CD4-positive, alpha-beta memory T cell (primary cell): ENCODE measurements at regions not wholly inside any gene's neighbourhood (a gene's known extent, or its start where the extent isn't known, plus 50 kb on each side); places are given as distances from the start of the nearest gene placed in this dataset.
"Not testable (repeated sequence)": the region's sequence is repeated elsewhere in the genome, so short reads cannot be mapped to it uniquely, and the experiment has no call there.

ENCODE experiments used
- CTCF ChIA-PET: fragments of 350-600 bp; sonication (Branson Sonifier 250); formaldehyde crosslinking; loops from one replicate; lab custom pipeline; 2021; ENCODE audit warnings: inconsistent platforms; ENCODE audit not compliant: partially characterized antibody; lab: Charles Lee
- POLR2A ChIA-PET: fragments of 350-600 bp; sonication (Branson Sonifier 250); formaldehyde crosslinking; loops from one replicate; lab custom pipeline; 2021; ENCODE audit not compliant: partially characterized antibody; lab: Charles Lee
- DNase-seq, 5 donors: peaks; one replicate each; pipeline versions ENCODE4 v3.0.0 to v3.0.0-alpha.2; 2020 to 2022; ENCODE audit warnings: mixed read lengths in 1 of 5
- H3K27ac ChIP-seq: one replicate; pipeline ENCODE4 v1.7.0; 2013; ENCODE audit warnings: low read depth, low read length
- H3K27me3 ChIP-seq: 2 replicates; pipeline ENCODE4 v1.7.0; 2013; ENCODE audit warnings: mild to moderate bottlenecking, low read length, moderate library complexity; ENCODE audit not compliant: insufficient read depth
- H3K36me3 ChIP-seq: 2 replicates; pipeline ENCODE4 v1.7.0; 2013; ENCODE audit warnings: mild to moderate bottlenecking, low read length, moderate library complexity; ENCODE audit not compliant: insufficient read depth
- H3K4me1 ChIP-seq: 2 replicates; pipeline ENCODE4 v1.7.0; 2013; ENCODE audit warnings: mild to moderate bottlenecking, low read length, moderate library complexity; ENCODE audit not compliant: insufficient read depth
- H3K4me3 ChIP-seq, 2 donors: one replicate each; pipeline ENCODE4 v1.7.0; 2013; ENCODE audit warnings: low read length in 2 of 2, mild to moderate bottlenecking in 1 of 2
- H3K9me3 ChIP-seq, 2 donors: one replicate each; pipeline ENCODE4 v1.7.0; 2013; ENCODE audit warnings: low read length in 2 of 2, control low read depth in 1 of 2; ENCODE audit not compliant: control insufficient read depth in 1 of 2
- H3K27ac Mint-ChIP-seq, 7 donors: one replicate each; pipeline ENCODE4 v1.8.0; 2020 to 2021; ENCODE audit warnings: mixed read lengths in 7 of 7, mild to moderate bottlenecking in 6 of 7, inconsistent platforms in 3 of 7, moderate library complexity in 3 of 7
- H3K27me3 Mint-ChIP-seq, 2 donors: one replicate each; pipeline ENCODE4 v1.8.0; 2020 to 2021; ENCODE audit warnings: mixed read lengths in 2 of 2
- H3K36me3 Mint-ChIP-seq, 2 donors: one replicate each; pipeline ENCODE4 v1.8.0; 2020 to 2021; ENCODE audit warnings: mixed read lengths in 2 of 2, inconsistent platforms in 1 of 2, mild to moderate bottlenecking in 1 of 2
- H3K4me1 Mint-ChIP-seq, 4 donors: one replicate each; pipeline ENCODE4 v1.8.0; 2020 to 2021; ENCODE audit warnings: mixed read lengths in 4 of 4, mild to moderate bottlenecking in 1 of 4
- H3K4me3 Mint-ChIP-seq, 8 donors: one replicate each; pipeline ENCODE4 v1.8.0; 2020 to 2021; ENCODE audit warnings: mixed read lengths in 8 of 8, mild to moderate bottlenecking in 7 of 8, moderate library complexity in 6 of 8, inconsistent platforms in 3 of 8
- H3K9me3 Mint-ChIP-seq, 8 donors: one replicate each; pipeline ENCODE4 v1.8.0; 2020 to 2021; ENCODE audit warnings: mixed read lengths in 8 of 8, mild to moderate bottlenecking in 5 of 8, inconsistent platforms in 3 of 8, moderate library complexity in 1 of 8
- intact Hi-C: fragments of 100-400 bp; cut with micrococcal nuclease; formaldehyde crosslinking; loops from one replicate; pipeline ENCODE4 v1.15.1; 2023

- intact Hi-C loops, H3K27me3 ChIP-seq, DNase-seq, H3K4me3 ChIP-seq, H3K4me1 ChIP-seq, H3K36me3 ChIP-seq, H3K9me3 Mint-ChIP-seq, H3K4me3 Mint-ChIP-seq, H3K4me1 Mint-ChIP-seq, CTCF ChIA-PET, H3K27ac ChIP-seq, H3K27me3 Mint-ChIP-seq, H3K27ac Mint-ChIP-seq, H3K9me3 ChIP-seq, POLR2A ChIA-PET, H3K36me3 Mint-ChIP-seq: not testable (repeated sequence)
Measured at GRCh38 chr1:146487155-146487554, 258.3 kb upstream of the NOTCH2NLA start.

GRCh38 chr1:146486300-146487014 is 257.6 kb upstream of the NOTCH2NLA start:
- H3K4me1 Mint-ChIP-seq, H3K27ac ChIP-seq, CTCF ChIA-PET, H3K36me3 Mint-ChIP-seq, POLR2A ChIA-PET, intact Hi-C loops, DNase-seq, H3K27me3 Mint-ChIP-seq, H3K27me3 ChIP-seq, H3K9me3 ChIP-seq, H3K4me3 ChIP-seq, H3K9me3 Mint-ChIP-seq, H3K27ac Mint-ChIP-seq, H3K4me1 ChIP-seq, H3K36me3 ChIP-seq: not testable (repeated sequence)
- H3K4me3 Mint-ChIP-seq: peak overlapping the region in 1 of 8 donors; percentile 46

DNA sequence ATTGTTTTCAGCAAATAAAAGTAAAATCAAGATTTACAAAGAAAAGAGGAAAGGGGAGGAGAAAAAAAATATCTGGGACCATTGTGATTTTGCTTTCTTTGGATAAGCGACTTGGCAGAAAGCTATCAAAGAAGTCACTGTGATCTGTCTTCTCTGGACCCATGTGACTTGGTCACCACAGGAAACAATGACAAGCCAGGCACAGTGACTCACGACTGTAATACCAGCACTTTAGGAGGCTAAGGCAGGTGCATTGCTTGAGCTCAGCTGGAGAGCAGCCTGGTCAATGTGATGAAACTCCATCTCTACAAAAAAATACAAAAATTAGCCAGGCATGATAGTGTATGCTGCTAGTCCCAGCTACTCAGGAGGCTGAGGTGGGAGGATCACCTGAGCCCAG is 255.4 kb upstream of the NOTCH2NLA start:
- intact Hi-C loops: not testable (repeated sequence)

DNA sequence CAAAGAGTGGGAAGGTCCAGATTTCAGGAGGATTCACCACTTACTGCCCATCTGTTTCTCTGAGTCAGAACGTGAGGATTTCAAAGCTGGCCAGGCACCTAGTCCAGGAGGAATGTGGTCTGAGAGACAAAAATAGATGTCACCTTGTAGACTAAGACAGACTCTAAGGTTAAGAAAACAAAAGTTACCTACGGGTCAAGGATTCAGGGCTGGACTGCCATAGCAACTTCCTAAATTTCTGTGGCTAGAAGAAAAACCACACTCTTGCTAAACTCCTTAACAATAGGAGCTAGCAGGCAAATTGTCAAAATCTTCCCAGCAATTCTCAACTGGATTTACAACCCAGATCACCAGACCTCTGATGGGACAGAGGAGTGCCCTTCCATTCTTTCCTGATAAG is 250.4 kb upstream of the NOTCH2NLA start:
- H3K4me3 ChIP-seq, H3K4me3 Mint-ChIP-seq, H3K4me1 ChIP-seq, POLR2A ChIA-PET, H3K27ac ChIP-seq, H3K27me3 ChIP-seq, H3K27ac Mint-ChIP-seq, DNase-seq, H3K36me3 ChIP-seq, H3K36me3 Mint-ChIP-seq, H3K4me1 Mint-ChIP-seq, intact Hi-C loops, H3K9me3 ChIP-seq, H3K9me3 Mint-ChIP-seq, H3K27me3 Mint-ChIP-seq, CTCF ChIA-PET: not testable (repeated sequence)

More for the DNA sequence above, 255.4 kb upstream of the NOTCH2NLA start:
- H3K27me3 Mint-ChIP-seq, H3K4me3 ChIP-seq, H3K4me3 Mint-ChIP-seq, H3K4me1 ChIP-seq, POLR2A ChIA-PET, H3K27me3 ChIP-seq, DNase-seq, H3K27ac ChIP-seq, H3K9me3 Mint-ChIP-seq, H3K27ac Mint-ChIP-seq, H3K36me3 Mint-ChIP-seq, H3K4me1 Mint-ChIP-seq, H3K36me3 ChIP-seq, H3K9me3 ChIP-seq, CTCF ChIA-PET: not testable (repeated sequence)

GRCh38 chr1:146478125-146478720 is 249.4 kb upstream of the NOTCH2NLA start:
- H3K9me3 ChIP-seq, H3K36me3 ChIP-seq, H3K4me3 Mint-ChIP-seq, H3K4me1 ChIP-seq, H3K27ac ChIP-seq, H3K9me3 Mint-ChIP-seq, POLR2A ChIA-PET, H3K4me1 Mint-ChIP-seq, H3K27ac Mint-ChIP-seq, intact Hi-C loops, CTCF ChIA-PET, H3K4me3 ChIP-seq, H3K27me3 ChIP-seq, H3K36me3 Mint-ChIP-seq, H3K27me3 Mint-ChIP-seq: not testable (repeated sequence)
- DNase-seq: peak; percentile 8 to 35 (median 19)

DNA sequence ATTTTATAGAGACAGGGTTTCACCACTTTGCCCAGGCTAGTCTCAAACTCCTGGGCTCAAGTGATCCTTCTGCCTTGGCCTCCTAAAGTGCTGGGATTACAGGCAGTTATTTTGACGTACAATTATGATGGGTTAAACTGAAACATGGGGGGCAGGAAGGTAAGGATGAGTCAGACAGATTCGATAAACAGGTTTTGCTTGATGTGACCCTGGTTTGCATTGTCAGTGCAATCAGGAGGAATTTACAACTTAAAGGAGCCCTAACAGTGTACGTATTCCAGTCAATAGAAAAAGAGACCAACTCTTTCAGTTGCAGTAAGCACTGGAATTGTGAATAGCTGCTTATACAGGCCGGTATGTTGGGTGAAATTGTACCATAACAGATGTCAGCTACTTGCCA is 246.3 kb upstream of the NOTCH2NLA start:
- H3K27ac ChIP-seq, H3K27me3 ChIP-seq, H3K4me1 ChIP-seq, H3K9me3 Mint-ChIP-seq, H3K36me3 Mint-ChIP-seq, H3K4me3 ChIP-seq, H3K9me3 ChIP-seq, H3K4me1 Mint-ChIP-seq, intact Hi-C loops, POLR2A ChIA-PET, H3K27ac Mint-ChIP-seq, DNase-seq, H3K4me3 Mint-ChIP-seq, H3K27me3 Mint-ChIP-seq, H3K36me3 ChIP-seq, CTCF ChIA-PET: not testable (repeated sequence)

- H3K27ac Mint-ChIP-seq, H3K4me1 ChIP-seq, H3K27me3 ChIP-seq, H3K9me3 ChIP-seq, POLR2A ChIA-PET, H3K9me3 Mint-ChIP-seq, H3K4me3 ChIP-seq, H3K36me3 Mint-ChIP-seq, intact Hi-C loops, CTCF ChIA-PET, H3K4me1 Mint-ChIP-seq, H3K27me3 Mint-ChIP-seq, DNase-seq, H3K36me3 ChIP-seq, H3K27ac ChIP-seq, H3K4me3 Mint-ChIP-seq: not testable (repeated sequence)
Measured at GRCh38 chr1:146474216-146474615, 245.4 kb upstream of the NOTCH2NLA start.
